Colon (tissue), 2 donors: ENCODE measurements at regions not wholly inside any gene's neighbourhood (a gene's known extent, or its start where the extent isn't known, plus 50 kb on each side); places are given as distances from the start of the nearest gene placed in this dataset.
"Not testable (repeated sequence)": the region's sequence is repeated elsewhere in the genome, so short reads cannot be mapped to it uniquely, and the experiment has no call there.

Source experiments
- FAIRE-seq: peaks from 2 replicates; lab custom pipeline; 2012; peaks lifted over from hg19 to GRCh38; lab: Jason Lieb, UNC
- donor health status: control.
- donor health status: control.

- FAIRE-seq: no peak
Measured at GRCh38 chr11:129503646-129504045, 128.0 kb downstream of the BARX2 start.

- no peak for FAIRE-seq
Measured at GRCh38 chr11:129505266-129505665, 129.6 kb downstream of the BARX2 start.

- FAIRE-seq: no peak
Measured at GRCh38 chr11:129508163-129508562, 132.5 kb downstream of the BARX2 start.

- no peak for FAIRE-seq
Measured at GRCh38 chr11:129528296-129528695, 152.6 kb downstream of the BARX2 start.

GRCh38 chr11:129530154-129530895 is 154.7 kb downstream of the BARX2 start:
- no peak for FAIRE-seq

GRCh38 chr11:129533395-129533794 is 157.7 kb downstream of the BARX2 start:
- FAIRE-seq: no peak

- no peak for FAIRE-seq
Measured at GRCh38 chr11:129536338-129536737, 160.7 kb downstream of the BARX2 start.

- FAIRE-seq: no peak
Measured at GRCh38 chr11:129538323-129538722, 162.7 kb downstream of the BARX2 start.

- no peak for FAIRE-seq
Measured at GRCh38 chr11:129543515-129544290, 168.1 kb downstream of the BARX2 start.

- no peak for FAIRE-seq
Measured at GRCh38 chr11:129544691-129545090, 169.0 kb downstream of the BARX2 start.

- FAIRE-seq: no peak
Measured at GRCh38 chr11:129546266-129546665, 170.6 kb downstream of the BARX2 start.

GRCh38 chr11:129557421-129557820 is 181.8 kb downstream of the BARX2 start:
- FAIRE-seq: no peak

- FAIRE-seq: no peak
Measured at GRCh38 chr11:129569007-129569406, 193.4 kb downstream of the BARX2 start.

- not testable (repeated sequence) for FAIRE-seq
Measured at GRCh38 chr11:129572667-129573066, 197.0 kb downstream of the BARX2 start.

- no peak for FAIRE-seq
Measured at GRCh38 chr11:129573161-129573560, 197.5 kb downstream of the BARX2 start.

- no peak for FAIRE-seq
Measured at GRCh38 chr11:129574431-129574830, 198.8 kb downstream of the BARX2 start.

- FAIRE-seq: no peak
Measured at GRCh38 chr11:129576652-129577051, 201.0 kb downstream of the BARX2 start.

GRCh38 chr11:129578006-129578405 is 202.4 kb downstream of the BARX2 start:
- no peak for FAIRE-seq

- no peak for FAIRE-seq
Measured at GRCh38 chr11:129580278-129580677, 204.6 kb downstream of the BARX2 start.

- FAIRE-seq: no peak
Measured at GRCh38 chr11:129584316-129584715, 208.7 kb downstream of the BARX2 start.

- no peak for FAIRE-seq
Measured at GRCh38 chr11:129589190-129589860, 213.7 kb downstream of the BARX2 start.

- no peak for FAIRE-seq
Measured at GRCh38 chr11:129590030-129590752, 214.5 kb downstream of the BARX2 start.
